ACHN (cell line): ENCODE measurements at regions not wholly inside any gene's neighbourhood (a gene's known extent, or its start where the extent isn't known, plus 50 kb on each side); places are given as distances from the start of the nearest gene placed in this dataset.
A peak's percentile ranks its signal among the peaks of the same experiment; 100 is the strongest.
"Not testable (repeated sequence)": the region's sequence is repeated elsewhere in the genome, so short reads cannot be mapped to it uniquely, and the experiment has no call there.

Source experiments
- DNase-seq: peaks from one replicate; pipeline ENCODE4 v3.0.0-alpha.2; 2015
- in situ Hi-C: cut with HindIII; loops from 2 replicates; pipeline ENCODE4 v1.10.0; 2017; ENCODE audit warnings: low sequenced_read_pairs, low pct_ligation_motif_present, low pct_unique_long_range_greater_than_20kb

DNA sequence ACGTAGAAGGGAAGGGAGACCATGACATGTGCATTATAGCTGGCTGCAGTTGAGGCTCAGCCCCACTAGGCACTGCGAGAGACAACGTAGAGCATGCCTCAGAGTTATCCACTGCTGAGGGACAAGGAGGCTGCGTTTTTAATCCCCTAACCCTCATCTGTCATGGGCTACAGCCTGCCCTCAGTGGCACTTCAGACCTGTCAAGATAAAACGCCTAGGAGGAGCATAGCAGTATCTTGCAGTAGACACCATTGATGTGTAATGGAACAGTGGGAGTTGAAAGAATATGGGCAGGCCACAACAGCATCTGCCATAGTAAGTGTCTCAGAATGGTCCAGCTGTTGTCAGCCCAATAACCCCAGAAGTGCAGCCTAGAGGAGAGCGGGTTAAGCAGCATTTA is 307.0 kb upstream of the PTBP2 start:
- in situ Hi-C loops: no loop called here
- DNase-seq: no peak

DNA sequence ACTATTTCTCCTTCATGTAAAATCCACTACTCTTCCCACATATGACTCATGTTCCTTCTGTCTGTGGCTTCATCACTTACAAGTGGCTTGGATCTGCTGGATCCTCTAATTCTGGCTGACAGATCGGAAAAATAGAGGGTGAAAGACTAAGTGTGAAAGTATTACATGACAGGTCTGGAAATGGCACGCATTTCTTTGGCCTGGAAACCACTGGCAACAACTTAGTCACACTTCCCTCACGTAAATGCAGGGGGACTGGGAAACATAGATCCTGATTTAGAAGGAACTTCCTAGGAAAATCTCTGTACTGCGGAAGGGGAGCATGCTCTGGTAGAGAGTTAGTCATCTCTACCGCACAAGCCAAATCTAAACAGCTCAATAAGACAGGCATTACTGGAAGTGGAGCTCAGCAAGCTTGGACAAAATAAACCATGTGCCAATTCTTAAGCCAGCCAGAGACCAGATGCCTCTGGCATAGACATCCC is 305.4 kb upstream of the PTBP2 start:
- in situ Hi-C loops: no loop called here
- DNase-seq: peak; percentile 47

DNA sequence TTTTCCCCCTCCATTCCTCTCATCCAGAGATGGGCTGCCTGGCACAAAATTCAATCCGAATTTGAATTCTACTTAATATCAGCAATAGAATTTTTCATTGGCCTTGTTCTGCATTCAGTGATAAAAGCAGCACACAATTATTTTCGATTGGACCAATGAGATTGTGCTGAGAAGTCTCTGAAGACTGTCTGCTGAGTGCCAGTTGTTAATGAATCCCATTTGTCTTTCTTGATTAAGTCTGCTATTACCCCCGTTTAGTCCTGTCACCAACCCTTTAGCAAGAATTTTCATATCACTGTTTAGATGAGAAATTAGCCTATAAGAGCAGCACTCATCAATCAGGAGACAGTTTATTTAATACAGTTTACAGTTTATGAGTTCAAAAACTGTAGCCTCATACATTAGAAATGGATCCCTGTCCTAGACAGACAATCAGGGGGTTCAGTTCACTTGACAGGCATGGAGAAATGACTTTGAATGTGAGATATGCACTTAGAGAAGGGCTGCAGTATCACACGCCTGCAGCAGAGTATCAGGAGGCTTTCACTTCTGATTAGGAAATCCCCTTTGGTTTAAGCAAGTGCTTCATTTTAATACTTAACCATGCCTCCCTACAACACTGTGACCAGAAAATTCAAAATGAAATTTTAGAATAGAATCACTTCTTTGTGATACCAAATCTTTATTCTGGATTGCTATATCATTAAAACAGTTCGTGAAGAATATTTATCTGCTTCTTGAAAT is 304.7 kb upstream of the PTBP2 start:
- peak; percentile 19 for DNase-seq
- in situ Hi-C loops: no loop called here

DNA sequence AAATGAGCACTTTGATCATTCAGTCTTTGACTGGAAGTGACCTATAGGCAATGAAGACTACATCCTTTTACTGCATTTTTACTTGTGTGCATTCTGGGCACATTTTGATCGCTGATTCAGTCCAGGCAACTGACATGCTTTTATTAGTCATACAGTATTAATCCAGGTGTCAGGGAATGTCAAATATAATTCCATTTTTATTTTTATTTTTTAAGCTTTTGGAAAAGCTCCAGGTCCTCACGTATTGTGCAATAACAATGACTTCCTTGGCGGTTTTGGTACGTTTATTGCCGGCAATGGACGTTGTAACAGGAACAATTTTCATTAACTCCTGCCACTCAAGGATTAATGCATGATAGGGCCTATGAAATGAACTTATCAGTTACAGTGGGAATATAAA is 302.6 kb upstream of the PTBP2 start:
- in situ Hi-C loops: no loop called here
- DNase-seq: no peak

DNA sequence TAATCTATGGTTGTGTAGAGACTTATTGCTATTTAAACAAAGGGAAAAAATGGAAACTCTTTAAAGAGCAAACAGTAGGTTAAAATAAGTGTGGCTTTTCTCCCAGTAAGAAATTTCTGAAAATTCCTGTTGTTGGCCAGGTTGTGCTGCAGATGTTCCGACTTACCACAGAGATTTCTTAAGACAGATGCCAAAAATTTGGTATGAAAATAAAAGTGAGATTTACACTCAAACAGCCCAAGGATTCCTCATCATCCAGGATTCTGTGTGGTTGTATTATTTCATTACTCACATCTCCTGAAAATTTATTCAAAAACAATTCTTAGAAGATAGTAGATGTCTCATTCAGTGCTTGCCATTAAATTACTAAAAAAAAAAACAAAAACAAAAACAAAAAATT is 296.7 kb upstream of the PTBP2 start:
- in situ Hi-C loops: no loop called here

DNA sequence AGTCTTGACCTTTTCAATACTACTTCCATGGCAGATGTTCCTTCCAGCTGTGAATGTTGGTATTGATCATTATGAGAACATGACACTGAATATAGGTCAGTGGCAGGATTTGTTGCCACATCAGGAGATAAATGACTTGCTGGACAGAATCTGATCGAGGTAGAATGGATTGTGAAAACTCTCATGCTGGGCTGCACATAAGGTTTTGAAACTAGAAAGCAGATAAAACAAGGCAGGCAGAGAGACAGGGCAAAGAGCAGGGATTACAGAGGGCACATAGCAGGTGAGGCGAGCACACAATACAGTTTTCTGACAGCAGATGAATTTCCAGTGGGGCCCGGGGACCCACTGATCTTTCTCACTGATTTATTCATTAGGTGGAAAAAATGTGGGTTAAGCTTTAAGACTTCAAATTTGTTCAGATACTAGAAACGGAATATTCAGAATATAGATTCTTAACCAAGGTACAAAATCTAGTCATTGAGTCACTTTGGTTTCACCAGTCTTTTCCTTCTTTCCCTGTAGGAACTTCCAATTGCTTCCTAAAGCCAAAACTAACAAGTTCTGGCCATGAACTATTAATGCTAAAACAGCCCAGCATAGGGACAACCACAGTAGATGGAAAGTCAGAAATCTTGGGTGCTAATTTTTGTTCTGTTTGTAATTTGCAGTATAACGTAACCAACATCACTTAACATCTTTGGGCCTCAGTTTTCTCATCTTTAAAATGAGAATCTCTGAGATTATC is 296.0 kb upstream of the PTBP2 start:
- in situ Hi-C loops: no loop called here
- no peak for DNase-seq

More for the DNA sequence above, 296.7 kb upstream of the PTBP2 start:
- no peak for DNase-seq

DNA sequence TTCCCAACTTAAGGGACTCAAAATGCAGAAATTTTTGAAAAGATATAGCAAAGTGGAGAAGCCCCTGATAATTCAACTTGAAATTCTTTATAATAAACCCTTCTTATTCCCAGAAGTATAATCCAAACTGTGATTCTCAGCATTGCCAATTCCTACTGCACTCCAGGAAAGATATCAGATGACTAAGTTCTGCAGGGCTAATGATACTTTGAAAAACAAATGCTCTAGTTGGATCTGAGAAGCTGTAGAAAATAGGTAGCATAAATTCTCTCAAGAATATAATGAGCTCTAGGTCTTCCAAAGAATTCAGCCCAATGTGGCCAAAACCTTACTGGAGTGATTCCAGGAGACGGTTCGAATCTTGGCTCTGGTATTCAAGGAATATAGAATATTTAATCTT is 294.0 kb upstream of the PTBP2 start:
- no peak for DNase-seq
- in situ Hi-C loops: no loop called here

DNA sequence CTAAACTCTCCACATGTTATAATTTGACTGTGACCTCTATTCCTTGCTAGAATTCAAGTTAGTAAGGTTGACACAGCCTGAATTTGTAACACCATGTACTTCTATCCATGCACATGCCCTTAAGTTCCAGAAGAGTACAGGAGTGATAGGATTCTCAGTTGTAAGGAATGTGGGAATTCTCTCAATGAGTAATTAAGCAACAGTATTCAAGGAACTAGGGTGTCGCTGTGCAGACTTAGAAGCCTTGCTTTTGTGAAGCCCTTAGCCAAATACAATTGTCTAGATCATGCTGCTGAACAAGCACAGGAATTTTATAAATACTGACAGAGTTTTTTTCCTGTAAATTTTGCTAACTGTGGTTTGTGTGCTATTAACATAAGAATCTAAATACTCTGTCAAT is 276.3 kb upstream of the PTBP2 start:
- no peak for DNase-seq
- in situ Hi-C loops: no loop called here

DNA sequence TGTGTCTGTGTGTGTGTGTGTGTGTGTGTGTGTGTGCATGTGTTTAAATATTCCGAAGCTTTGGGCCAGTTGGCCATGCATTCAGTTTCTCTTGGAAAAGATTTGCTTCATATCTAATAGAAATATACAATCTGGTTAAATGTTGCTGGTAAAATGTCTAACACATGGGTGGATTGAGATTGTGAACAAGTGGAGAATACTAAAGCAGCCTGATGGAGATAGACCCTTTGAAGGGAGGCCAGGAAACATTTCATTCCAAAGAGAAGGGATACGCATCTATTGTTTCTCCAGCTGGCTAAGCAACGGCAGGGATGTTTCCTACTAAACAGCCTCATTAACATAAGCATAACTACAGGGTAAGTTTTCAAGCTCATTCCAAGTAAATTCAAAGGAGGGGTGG is 257.5 kb upstream of the PTBP2 start:
- DNase-seq: no peak
- in situ Hi-C loops: no loop called here

DNA sequence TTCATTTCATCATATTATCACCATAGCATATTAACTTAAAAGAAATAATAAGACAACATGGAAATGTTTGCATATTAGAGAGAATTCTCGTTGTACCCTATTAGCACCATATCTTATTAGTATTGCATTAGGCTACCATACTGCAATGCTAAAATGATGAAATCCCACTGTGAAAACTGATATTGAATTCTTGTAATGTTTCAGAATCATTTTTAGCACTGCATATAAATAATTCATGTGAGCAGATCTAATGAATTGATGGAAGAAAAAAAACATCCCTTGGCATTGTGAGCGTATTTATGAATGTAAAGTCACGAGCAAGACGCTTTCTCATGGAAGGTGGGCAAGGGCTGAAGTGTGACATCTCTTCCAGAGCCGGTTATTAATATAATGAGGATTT is 257.1 kb upstream of the PTBP2 start:
- no peak for DNase-seq
- in situ Hi-C loops: no loop called here

DNA sequence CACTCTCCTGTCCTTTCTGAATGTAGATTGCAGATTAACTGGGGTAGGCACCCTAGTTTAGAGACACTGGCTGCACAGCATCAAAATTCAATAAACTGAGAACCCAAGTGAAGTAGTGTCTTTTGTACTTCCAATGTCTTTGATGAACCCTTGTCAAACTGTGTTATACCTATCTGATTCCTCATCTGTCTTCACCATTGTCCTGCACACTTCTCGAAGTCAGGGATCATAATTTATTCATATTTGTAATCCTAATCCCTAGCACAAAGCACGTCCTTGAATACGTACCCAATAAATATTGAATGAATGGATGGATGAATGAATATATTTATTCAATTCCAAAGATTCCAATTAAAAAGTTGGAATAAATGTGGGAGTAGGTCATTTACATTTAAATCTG is 256.6 kb upstream of the PTBP2 start:
- DNase-seq: no peak
- in situ Hi-C loops: no loop called here

DNA sequence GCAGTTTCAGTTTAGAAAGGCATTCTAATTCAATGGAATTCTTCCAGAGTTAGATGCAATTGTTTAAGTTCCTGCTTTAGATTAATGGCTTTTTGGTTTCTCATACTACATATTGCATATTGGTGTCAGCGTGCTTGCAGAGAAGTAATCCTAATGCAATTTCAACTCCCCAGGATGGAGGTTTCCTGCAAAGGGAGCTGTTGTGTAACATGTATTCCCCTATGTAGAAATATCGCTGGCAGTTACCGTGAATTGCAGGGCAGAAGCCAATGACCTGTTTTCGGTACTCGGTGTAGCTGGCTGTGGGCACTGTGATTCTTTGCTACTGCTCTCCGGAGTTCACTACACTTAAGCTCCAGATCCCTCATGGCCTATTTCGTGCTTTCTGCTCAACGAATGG is 256.1 kb upstream of the PTBP2 start:
- in situ Hi-C loops: no loop called here

DNA sequence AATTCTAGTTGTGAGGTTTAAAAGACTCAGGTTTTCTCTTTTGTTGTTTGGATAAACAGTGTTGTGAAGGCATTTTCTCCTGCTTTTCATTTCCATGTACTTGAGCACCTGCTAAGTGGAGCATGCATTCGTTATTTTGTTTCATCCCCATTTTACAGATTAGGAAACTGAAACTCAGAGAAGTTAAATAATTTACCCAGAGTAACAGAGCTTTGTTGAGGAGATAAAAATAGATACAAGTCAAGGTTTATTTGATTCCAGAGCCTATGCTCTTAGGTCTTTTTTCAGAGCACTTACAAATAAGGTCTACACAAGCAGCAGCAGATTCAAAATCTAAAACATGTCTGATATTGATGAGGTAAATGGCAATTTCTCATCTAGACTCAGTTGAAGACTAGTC is 254.7 kb upstream of the PTBP2 start:
- DNase-seq: no peak
- in situ Hi-C loops: no loop called here

More for the DNA sequence above, 256.1 kb upstream of the PTBP2 start:
- no peak for DNase-seq

DNA sequence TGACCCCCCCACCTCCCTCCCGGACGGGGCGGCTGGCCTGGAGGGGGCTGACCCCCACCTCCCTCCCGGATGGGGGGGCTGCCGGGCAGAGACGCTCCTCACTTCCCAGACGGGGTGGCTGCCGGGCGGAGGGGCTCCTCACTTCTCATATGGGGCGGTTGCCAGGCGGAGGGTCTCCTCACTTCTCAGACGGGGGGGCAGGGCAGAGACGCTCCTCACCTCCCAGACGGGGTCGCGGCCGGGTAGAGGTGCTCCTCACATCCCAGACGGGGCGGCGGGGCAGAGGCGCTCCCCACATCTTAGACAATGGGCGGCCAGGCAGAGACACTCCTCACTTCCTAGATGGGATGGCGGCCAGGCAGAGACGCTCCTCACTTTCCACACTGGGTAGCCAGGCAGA is 251.9 kb upstream of the PTBP2 start:
- DNase-seq, in situ Hi-C loops: not testable (repeated sequence)

DNA sequence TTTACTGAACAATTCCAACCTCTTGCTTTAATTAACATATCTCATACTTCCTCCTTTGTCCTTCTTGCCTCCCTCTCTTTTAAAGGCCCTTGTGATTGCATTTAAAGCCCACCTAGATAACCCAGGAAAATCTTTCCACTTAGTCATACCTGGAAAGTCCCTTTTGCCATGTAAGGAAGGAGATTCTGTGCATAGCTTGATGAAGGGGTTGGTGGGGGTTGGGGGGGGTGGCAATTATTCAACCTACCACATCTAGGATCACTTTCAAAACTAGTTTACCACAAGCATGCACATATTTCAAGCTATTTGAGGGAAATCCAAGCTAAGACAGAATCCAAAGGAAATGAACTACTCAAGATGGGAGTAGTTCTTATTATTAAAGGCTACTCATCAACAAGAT is 249.1 kb upstream of the PTBP2 start:
- DNase-seq: no peak
- in situ Hi-C loops: no loop called here

DNA sequence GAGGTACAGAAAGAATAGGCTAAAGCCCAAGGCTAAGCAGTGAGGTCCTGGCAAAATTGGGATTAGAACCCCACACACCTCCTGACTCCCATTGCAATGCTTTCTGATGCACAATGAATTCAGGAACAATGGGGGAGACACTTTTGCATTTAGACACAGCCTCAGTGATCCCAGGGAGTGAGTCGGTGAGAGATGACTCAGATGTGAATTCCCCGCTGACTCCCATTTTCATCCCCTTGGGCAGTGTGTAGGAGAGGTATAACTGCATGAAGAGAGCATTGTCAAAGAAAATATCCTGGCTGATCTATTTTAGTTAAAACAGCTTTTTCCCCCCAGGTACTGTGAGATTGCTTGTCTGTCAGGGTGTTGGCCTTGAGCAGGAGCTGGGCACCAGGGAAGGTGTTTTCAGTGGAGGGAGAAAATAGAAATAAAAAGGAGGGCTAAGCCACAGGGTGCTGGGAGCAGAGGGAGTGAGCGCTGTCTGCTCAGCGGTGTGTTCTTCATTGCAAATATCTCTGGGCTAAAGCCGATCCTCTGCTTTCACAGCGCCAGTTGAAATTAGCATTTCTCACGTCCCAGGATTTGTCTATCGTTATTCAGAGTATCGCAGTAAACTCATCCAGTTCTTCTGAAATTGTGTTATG is 247.7 kb upstream of the PTBP2 start:
- DNase-seq: peak; percentile 7
- in situ Hi-C loops: no loop called here

DNA sequence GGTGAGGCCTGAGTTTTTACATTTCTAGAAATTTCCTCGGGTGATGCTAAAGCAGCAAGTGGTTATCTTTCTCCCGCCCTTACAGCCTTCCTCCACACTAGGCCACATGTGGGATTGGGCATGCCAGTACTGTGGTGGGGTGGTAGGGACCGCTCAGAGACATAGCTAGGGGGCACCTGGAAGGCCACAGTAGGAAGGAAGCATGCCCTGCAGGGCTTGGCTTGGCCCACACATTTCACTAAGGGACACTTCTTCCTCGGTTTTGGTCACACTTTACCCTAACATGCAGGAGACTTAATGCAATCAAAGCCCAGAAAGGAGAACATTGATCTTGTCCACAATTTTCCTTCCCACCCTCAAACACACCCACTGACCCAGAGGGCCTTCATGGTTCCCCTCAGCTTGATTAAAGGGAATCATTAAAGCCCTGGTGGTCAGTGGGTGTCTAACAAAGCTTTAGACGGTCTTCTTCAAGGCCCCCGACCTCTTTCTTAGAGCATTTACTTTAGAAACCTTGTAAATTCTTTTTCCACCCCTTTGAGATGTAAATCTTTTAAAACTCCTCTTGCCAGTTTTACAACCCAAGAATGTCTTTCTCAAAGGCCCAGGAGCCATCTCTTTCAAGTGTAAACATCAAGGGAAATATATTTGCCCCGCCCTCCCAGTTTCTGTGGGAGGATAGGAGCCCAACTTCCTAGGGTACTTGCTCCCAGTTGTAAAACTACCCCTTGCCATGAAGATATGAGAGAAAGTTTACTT is 246.4 kb upstream of the PTBP2 start:
- in situ Hi-C loops: no loop called here
- DNase-seq: no peak

DNA sequence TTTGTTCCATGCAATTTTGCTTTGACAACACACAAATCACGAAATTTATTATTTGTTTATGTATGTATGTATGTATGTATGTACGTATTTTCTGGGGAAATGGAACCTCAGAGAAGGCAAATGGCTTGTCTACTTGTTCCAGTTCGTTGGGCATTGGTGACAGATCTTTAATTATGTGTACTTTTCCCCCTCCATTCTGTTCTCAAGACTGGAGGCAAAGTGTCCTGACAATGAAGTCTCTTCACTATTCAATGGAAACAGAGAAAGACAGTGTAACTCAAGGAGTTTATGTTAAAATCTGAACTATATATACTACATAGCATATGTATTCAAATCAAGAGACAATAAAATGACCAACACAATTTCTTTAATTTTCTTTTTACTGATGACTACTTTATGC is 245.7 kb upstream of the PTBP2 start:
- in situ Hi-C loops: no loop called here
- no peak for DNase-seq

DNA sequence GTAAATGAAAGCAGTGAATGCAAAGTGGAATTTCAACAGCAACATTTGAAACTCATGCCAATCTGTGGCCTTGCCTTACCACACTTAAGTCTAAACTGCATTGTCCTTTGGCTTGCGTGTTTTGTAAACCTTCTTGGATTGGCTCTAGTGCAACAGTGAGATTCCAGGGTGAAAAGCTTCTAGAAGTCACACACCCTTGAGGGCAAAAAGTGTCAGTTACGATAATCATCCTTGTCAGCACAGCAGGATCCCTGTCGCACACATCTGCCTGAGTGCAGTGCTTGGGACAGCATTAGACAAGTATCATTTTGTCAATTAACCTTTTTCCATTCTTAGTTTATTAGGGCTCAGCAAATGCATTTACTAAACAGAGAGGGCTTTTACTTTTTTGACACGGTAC is 243.4 kb upstream of the PTBP2 start:
- no peak for DNase-seq
- in situ Hi-C loops: no loop called here
